HEK293 (cell line): ENCODE measurements at regions not wholly inside any gene's neighbourhood (a gene's known extent, or its start where the extent isn't known, plus 50 kb on each side); places are given as distances from the start of the nearest gene placed in this dataset.

Experiments used
- CTCF ChIA-PET: fragments of 350-600 bp; formaldehyde crosslinking; extraction: SDS; loops from one replicate; lab custom pipeline; 2021; ENCODE audit warnings: antibody characterized with exemption; lab: Yijun Ruan, JAX
- POLR2A ChIA-PET: fragments of 300-600 bp; formaldehyde crosslinking; extraction: SDS; loops from one replicate; lab custom pipeline; 2020; ENCODE audit warnings: antibody characterized with exemption, inconsistent platforms; lab: Yijun Ruan, JAX
- H3K27ac ChIP-seq: fragments of 200-500 bp; sonication (Bioruptor generic); 2 replicates; pipeline ENCODE4 v1.5.1; 2014; ENCODE audit warnings: low read depth, low read length, control low read depth, inconsistent platforms; ENCODE audit errors: extremely low read depth
- H3K36me3 ChIP-seq, 2 experiments: fragments of 200-500 bp in 1 of 2; sonication (Bioruptor generic) in 1 of 2; 1 replicate in 1 of 2; 2 replicates in 1 of 2; pipeline ENCODE4 v1.5.1; 2014 to 2017; ENCODE audit warnings: inconsistent platforms in 2 of 2, low read length in 2 of 2; ENCODE audit not compliant: control insufficient read depth in 2 of 2, insufficient read depth in 1 of 2
- H3K4me1 ChIP-seq: fragments of 200-500 bp; sonication (Bioruptor generic); 2 replicates; pipeline ENCODE4 v1.5.1; 2014; ENCODE audit warnings: mild to moderate bottlenecking, low read length, inconsistent platforms; ENCODE audit not compliant: control insufficient read depth, insufficient read depth
- H3K4me3 ChIP-seq: 2 replicates; pipeline ENCODE4 v1.5.1; 2011; ENCODE audit warnings: low read depth, mild to moderate bottlenecking, control low read depth, low read length, moderate library complexity
- H3K9me3 ChIP-seq: fragments of 200-500 bp; sonication (Bioruptor generic); 2 replicates; pipeline ENCODE4 v1.5.1; 2014; ENCODE audit warnings: low read depth, low read length, inconsistent platforms; ENCODE audit not compliant: control insufficient read depth, insufficient read depth
- KLF9 ChIP-seq: fragments of 450-650 bp; formaldehyde crosslinking; IDR thresholded peaks from 2 replicates; pipeline ENCODE4 v1.5.1; 2016; ENCODE audit warnings: missing biosample characterization, missing genetic modification characterization, low read depth
- PRDM2 ChIP-seq: fragments of 450-650 bp; formaldehyde crosslinking; IDR thresholded peaks from 2 replicates; pipeline ENCODE4 v1.5.1; 2016; ENCODE audit warnings: missing biosample characterization, missing genetic modification characterization, borderline replicate concordance
- RBAK ChIP-seq: fragments of 450-650 bp; formaldehyde crosslinking; IDR thresholded peaks from 2 replicates; pipeline ENCODE4 v1.5.1; 2016; ENCODE audit warnings: missing biosample characterization, missing genetic modification characterization
- ZBTB1 ChIP-seq: fragments of 450-650 bp; formaldehyde crosslinking; IDR thresholded peaks from 2 replicates; pipeline ENCODE4 v1.5.1; 2016; ENCODE audit warnings: missing biosample characterization, missing genetic modification characterization
- ZFHX2 ChIP-seq: fragments of 450-650 bp; formaldehyde crosslinking; conservative IDR thresholded peaks from 2 replicates; pipeline ENCODE4 v1.5.1; 2016; ENCODE audit warnings: missing biosample characterization, missing genetic modification characterization
- ZFP37 ChIP-seq: fragments of 450-650 bp; formaldehyde crosslinking; IDR thresholded peaks from 2 replicates; pipeline ENCODE4 v1.5.1; 2016; ENCODE audit warnings: missing biosample characterization, missing genetic modification characterization
- ZNF133 ChIP-seq: fragments of 450-650 bp; formaldehyde crosslinking; IDR thresholded peaks from 2 replicates; pipeline ENCODE4 v1.5.1; 2016; ENCODE audit warnings: missing biosample characterization, missing genetic modification characterization
- ZNF169 ChIP-seq: fragments of 450-650 bp; formaldehyde crosslinking; IDR thresholded peaks from 2 replicates; pipeline ENCODE4 v1.5.1; 2016; ENCODE audit warnings: missing biosample characterization, missing genetic modification characterization
- ZNF214 ChIP-seq: fragments of 450-650 bp; formaldehyde crosslinking; IDR thresholded peaks from 2 replicates; pipeline ENCODE4 v1.5.1; 2017; ENCODE audit warnings: missing biosample characterization, mild to moderate bottlenecking, missing genetic modification characterization, borderline replicate concordance
- ZNF274 ChIP-seq, 2 experiments: fragments of 200-500 bp in 1 of 2; fragments of 450-650 bp in 1 of 2; sonication (Bioruptor generic) in 1 of 2; formaldehyde crosslinking in 1 of 2; IDR thresholded peaks; 2 replicates each; pipeline versions ENCODE4 v1.5.1 to v1.6.1; 2014 to 2016; ENCODE audit warnings: borderline replicate concordance in 1 of 2, inconsistent platforms in 1 of 2, low read length in 1 of 2, missing biosample characterization in 1 of 2, missing genetic modification characterization in 1 of 2
- ZNF513 ChIP-seq: fragments of 450-650 bp; IDR thresholded peaks from 2 replicates; pipeline ENCODE4 v1.5.1; 2018; ENCODE audit warnings: missing biosample characterization, missing genetic modification characterization
- ZNF530 ChIP-seq: fragments of 450-650 bp; formaldehyde crosslinking; IDR thresholded peaks from 2 replicates; pipeline ENCODE4 v1.5.1; 2016; ENCODE audit warnings: low read depth, missing biosample characterization, missing genetic modification characterization
- ZNF658 ChIP-seq: fragments of 450-650 bp; formaldehyde crosslinking; IDR thresholded peaks from 2 replicates; pipeline ENCODE4; 2016; ENCODE audit warnings: missing biosample characterization, missing genetic modification characterization
- ZNF660 ChIP-seq: fragments of 450-650 bp; IDR thresholded peaks from 2 replicates; pipeline ENCODE4 v1.5.1; 2018; ENCODE audit warnings: missing biosample characterization, mild to moderate bottlenecking, missing genetic modification characterization
- ZNF776 ChIP-seq: fragments of 450-650 bp; formaldehyde crosslinking; IDR thresholded peaks from 2 replicates; pipeline ENCODE4 v1.5.0; 2017; ENCODE audit warnings: missing biosample characterization, missing genetic modification characterization, borderline replicate concordance
- ZNF830 ChIP-seq: fragments of 450-650 bp; IDR thresholded peaks from 2 replicates; pipeline ENCODE4 v1.5.0; 2018; ENCODE audit warnings: missing biosample characterization, missing genetic modification characterization, low read depth, mild to moderate bottlenecking, moderate library complexity
- TF ChIP-seq, protein P1 (sequence below): fragments of 450-650 bp; formaldehyde crosslinking; IDR thresholded peaks from 2 replicates; pipeline ENCODE4 v1.5.1; 2016; ENCODE audit warnings: missing biosample characterization, missing genetic modification characterization
- TF ChIP-seq, protein P2 (sequence below): fragments of 450-650 bp; formaldehyde crosslinking; optimal IDR thresholded peaks from 2 replicates; pipeline ENCODE3; 2016; ENCODE audit warnings: missing biosample characterization, mild to moderate bottlenecking, missing genetic modification characterization
- TF ChIP-seq, protein P3 (sequence below): fragments of 450-650 bp; formaldehyde crosslinking; IDR thresholded peaks from 2 replicates; pipeline ENCODE4 v1.5.1; 2016; ENCODE audit warnings: missing biosample characterization, missing genetic modification characterization

GRCh38 chr2:185242462-185242861 is 496.1 kb upstream of the FSIP2 start:
- TF ChIP-seq ZNF660 (tag by site-specific recombination) (no peak), ZNF513 (tag by site-specific recombination) (no peak), ZNF776 (tag by site-specific recombination) (no peak), ZNF658 (no peak), ZBTB1 (tag by site-specific recombination) (no peak), ZFP37 (tag by site-specific recombination) (no peak), PRDM2 (tag by site-specific recombination) (no peak), ZNF274 (IDR thresholded peaks at IDR 0.05; ENCODE audit: low read length) (no peak), ZNF274 (tag by site-specific recombination; IDR thresholded peaks at IDR 0.05; ENCODE audit: borderline replicate concordance) (no peak), ZNF169 (tag by site-specific recombination) (no peak), ZNF530 (tag by site-specific recombination) (no peak), ZNF830 (tag by site-specific recombination) (no peak), KLF9 (no peak)
- TF ChIP-seq, protein P1, sequence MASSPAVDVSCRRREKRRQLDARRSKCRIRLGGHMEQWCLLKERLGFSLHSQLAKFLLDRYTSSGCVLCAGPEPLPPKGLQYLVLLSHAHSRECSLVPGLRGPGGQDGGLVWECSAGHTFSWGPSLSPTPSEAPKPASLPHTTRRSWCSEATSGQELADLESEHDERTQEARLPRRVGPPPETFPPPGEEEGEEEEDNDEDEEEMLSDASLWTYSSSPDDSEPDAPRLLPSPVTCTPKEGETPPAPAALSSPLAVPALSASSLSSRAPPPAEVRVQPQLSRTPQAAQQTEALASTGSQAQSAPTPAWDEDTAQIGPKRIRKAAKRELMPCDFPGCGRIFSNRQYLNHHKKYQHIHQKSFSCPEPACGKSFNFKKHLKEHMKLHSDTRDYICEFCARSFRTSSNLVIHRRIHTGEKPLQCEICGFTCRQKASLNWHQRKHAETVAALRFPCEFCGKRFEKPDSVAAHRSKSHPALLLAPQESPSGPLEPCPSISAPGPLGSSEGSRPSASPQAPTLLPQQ (tag by site-specific recombination), result no peak
- TF ChIP-seq, protein P2, sequence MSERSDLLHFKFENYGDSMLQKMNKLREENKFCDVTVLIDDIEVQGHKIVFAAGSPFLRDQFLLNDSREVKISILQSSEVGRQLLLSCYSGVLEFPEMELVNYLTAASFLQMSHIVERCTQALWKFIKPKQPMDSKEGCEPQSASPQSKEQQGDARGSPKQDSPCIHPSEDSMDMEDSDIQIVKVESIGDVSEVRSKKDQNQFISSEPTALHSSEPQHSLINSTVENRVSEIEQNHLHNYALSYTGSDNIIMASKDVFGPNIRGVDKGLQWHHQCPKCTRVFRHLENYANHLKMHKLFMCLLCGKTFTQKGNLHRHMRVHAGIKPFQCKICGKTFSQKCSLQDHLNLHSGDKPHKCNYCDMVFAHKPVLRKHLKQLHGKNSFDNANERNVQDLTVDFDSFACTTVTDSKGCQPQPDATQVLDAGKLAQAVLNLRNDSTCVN, result no peak
- ChIA-PET CTCF (interaction anchor here (0.6 kb wide), 2 partner anchors 25 to 43 kb away, joined by 3 to 4 read pairs; no protein-coding TSS in a partner anchor), POLR2A (no interaction called here)

DNA sequence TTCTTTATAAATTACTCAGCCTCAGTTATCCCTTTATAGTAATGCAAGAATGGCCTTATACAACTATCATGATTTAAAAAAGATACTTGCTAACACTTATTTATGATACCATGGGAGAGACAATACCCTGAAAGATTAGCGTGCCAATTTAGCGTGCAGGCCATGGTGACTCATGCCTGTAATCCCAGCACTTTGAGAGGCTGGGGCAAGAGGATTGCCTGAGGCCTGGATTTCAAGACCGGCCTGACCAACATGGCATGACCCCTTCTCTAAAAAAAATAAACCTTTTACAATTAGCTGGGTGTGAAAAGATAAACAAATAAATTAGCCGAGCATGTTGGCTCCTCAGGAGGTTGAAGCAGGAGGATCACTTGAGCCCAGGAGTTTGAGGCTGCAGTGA is 493.4 kb upstream of the FSIP2 start:
- H3K4me1 ChIP-seq, result no peaks in the 10 kb centered on the region
- H3K36me3 ChIP-seq, result no peaks in the 10 kb centered on the region
- no peak overlapping the region for H3K27ac ChIP-seq
- POLR2A ChIA-PET, result no interaction called here
- H3K4me3 ChIP-seq, result no peak overlapping the region
- H3K9me3 ChIP-seq, result no peaks in the 10 kb centered on the region
- CTCF ChIA-PET, result no interaction called here
- TF ChIP-seq RBAK (tag by site-specific recombination) (no peak), ZNF133 (tag by site-specific recombination) (no peak), ZNF214 (tag by site-specific recombination) (no peak), ZFHX2 (tag by site-specific recombination) (no peak)
- TF ChIP-seq, protein P3, sequence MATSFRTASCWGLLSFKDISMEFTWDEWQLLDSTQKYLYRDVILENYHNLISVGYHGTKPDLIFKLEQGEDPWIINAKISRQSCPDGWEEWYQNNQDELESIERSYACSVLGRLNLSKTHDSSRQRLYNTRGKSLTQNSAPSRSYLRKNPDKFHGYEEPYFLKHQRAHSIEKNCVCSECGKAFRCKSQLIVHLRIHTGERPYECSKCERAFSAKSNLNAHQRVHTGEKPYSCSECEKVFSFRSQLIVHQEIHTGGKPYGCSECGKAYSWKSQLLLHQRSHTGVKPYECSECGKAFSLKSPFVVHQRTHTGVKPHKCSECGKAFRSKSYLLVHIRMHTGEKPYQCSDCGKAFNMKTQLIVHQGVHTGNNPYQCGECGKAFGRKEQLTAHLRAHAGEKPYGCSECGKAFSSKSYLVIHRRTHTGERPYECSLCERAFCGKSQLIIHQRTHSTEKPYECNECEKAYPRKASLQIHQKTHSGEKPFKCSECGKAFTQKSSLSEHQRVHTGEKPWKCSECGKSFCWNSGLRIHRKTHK (tag by site-specific recombination), result no peak
- TF ChIP-seq, protein P2, result no peak

More at GRCh38 chr2:185242462-185242861, 496.1 kb upstream of the FSIP2 start:
- no peaks in the 10 kb centered on the region for H3K4me1 ChIP-seq
- no peaks in the 10 kb centered on the region for H3K9me3 ChIP-seq
- no peak overlapping the region for H3K4me3 ChIP-seq
- no peak overlapping the region for H3K27ac ChIP-seq
- H3K36me3 ChIP-seq, result no peaks in the 10 kb centered on the region
